Heart left ventricle (tissue), 13 donors: ENCODE measurements at regions not wholly inside any gene's neighbourhood (a gene's known extent, or its start where the extent isn't known, plus 50 kb on each side); places are given as distances from the start of the nearest gene placed in this dataset.

Experiments
- POLR2A ChIP-seq, 2 donors: fragments of 450-650 bp; IDR thresholded peaks; one replicate each; pipeline ENCODE4 v1.6.1; 2017; ENCODE audit warnings: antibody characterized with exemption in 2 of 2, mild to moderate bottlenecking in 2 of 2, moderate library complexity in 2 of 2
- TF ChIP-seq, protein P1 (sequence below), 12 donors: fragments of 200-600 bp; sonication (generic) in 4 of 12; IDR thresholded peaks; one replicate each; pipeline versions ENCODE4 v1.5.0 to v1.8.0; 2018 to 2022; ENCODE audit warnings: antibody characterized with exemption in 12 of 12, mild to moderate bottlenecking in 5 of 12
- donor health status: ischemic (EF 13 %, LVEDD 7.1; RV severe dilation, severe dysfunction).
- donor health status: DM: no; HTN: yes; CAD: no.
- donor health status: DM: no; HTN: no; CAD: no.
- donor health status: ischemic (EF 25% LVEDD 6.9; RV normal size, moderate dysfunction).
- donor health status: ischemic (EF 25% LVEDD 5.7; RV mildly dilated, moderate dysfunction).
- donor health status: ischemic (EF 35%, LVEDD 5.7; RV mildly dilated, moderate dysfunction).
- donor health status: nonischemic (EF 11% LVEDD 7.7; RV severe dilation, severe dysfunction).
- donor health status: DM: yes; HTN: yes; CAD: no.
- donor health status: PGD.
- donor health status: ischemic (EF 29% LVEDD 5.4; RV normal size, mild dysfunction).
- donor health status: nonischemic (EF 23%, LVEDD 6.1; RV moderate dilation, normal function).

DNA sequence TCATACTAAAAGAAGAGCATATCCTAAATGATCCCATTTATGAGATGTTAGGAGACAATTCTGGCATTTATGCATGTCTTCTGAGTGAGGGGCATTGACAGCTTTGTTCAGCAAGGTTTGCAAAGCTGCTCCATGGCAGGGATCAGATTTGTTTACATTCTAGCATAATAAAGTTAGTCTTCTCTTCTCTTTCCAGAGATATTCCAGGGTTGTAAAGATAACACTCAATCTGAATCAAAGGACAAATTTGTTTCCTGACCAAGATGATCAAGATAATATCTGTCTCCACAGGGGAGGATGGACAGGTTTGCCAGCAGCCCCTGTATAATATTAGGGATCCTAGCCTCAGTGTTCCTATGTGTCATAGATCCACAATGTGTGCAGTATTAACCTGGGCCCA is 77.5 kb upstream of the ZC3H12C start:
- TF ChIP-seq, protein P1, sequence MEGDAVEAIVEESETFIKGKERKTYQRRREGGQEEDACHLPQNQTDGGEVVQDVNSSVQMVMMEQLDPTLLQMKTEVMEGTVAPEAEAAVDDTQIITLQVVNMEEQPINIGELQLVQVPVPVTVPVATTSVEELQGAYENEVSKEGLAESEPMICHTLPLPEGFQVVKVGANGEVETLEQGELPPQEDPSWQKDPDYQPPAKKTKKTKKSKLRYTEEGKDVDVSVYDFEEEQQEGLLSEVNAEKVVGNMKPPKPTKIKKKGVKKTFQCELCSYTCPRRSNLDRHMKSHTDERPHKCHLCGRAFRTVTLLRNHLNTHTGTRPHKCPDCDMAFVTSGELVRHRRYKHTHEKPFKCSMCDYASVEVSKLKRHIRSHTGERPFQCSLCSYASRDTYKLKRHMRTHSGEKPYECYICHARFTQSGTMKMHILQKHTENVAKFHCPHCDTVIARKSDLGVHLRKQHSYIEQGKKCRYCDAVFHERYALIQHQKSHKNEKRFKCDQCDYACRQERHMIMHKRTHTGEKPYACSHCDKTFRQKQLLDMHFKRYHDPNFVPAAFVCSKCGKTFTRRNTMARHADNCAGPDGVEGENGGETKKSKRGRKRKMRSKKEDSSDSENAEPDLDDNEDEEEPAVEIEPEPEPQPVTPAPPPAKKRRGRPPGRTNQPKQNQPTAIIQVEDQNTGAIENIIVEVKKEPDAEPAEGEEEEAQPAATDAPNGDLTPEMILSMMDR (IDR thresholded peaks at IDR 0.05), result no peak
- TF ChIP-seq POLR2A (IDR thresholded peaks at IDR 0.05), result no peak
